GM23338 (cell line): ENCODE measurements at regions not wholly inside any gene's neighbourhood (a gene's known extent, or its start where the extent isn't known, plus 50 kb on each side); places are given as distances from the start of the nearest gene placed in this dataset.

Source experiments
- ATAC-seq: fragments of 200-7000 bp; cut with Tn5 transposase; 3 replicates; pipeline ENCODE4 v1.9.1; 2020
- DNase-seq: peaks from one replicate; pipeline ENCODE4 v3.0.0-alpha.2; 2015; ENCODE audit warnings: low spot score
- H2AFZ ChIP-seq: fragments of 200-600 bp; sonication (generic); 2 replicates; pipeline ENCODE4 v1.8.0; 2016; ENCODE audit warnings: antibody characterized with exemption, mild to moderate bottlenecking, moderate library complexity
- H3F3A ChIP-seq: fragments of 200-600 bp; sonication (generic); replicated peaks from 2 replicates; pipeline ENCODE4 v1.8.0; 2017; ENCODE audit warnings: antibody characterized with exemption, mixed run types, low read depth
- H3K27ac ChIP-seq: fragments of 200-600 bp; sonication (generic); 2 replicates; pipeline ENCODE4 v1.6.1; 2016; ENCODE audit warnings: low read depth
- H3K27me3 ChIP-seq: fragments of 200-600 bp; sonication (generic); 2 replicates; pipeline ENCODE4 v1.8.0; 2016; ENCODE audit warnings: mild to moderate bottlenecking, mixed run types, moderate library complexity; ENCODE audit not compliant: insufficient read depth
- H3K36me3 ChIP-seq: fragments of 200-600 bp; sonication (generic); 2 replicates; pipeline ENCODE4 v1.8.0; 2016; ENCODE audit warnings: mild to moderate bottlenecking; ENCODE audit not compliant: insufficient read depth
- H3K4me1 ChIP-seq: fragments of 200-600 bp; sonication (generic); 2 replicates; pipeline ENCODE4 v1.8.0; 2016; ENCODE audit warnings: mild to moderate bottlenecking, moderate library complexity; ENCODE audit not compliant: insufficient read depth
- H3K4me2 ChIP-seq: fragments of 200-600 bp; sonication (generic); 2 replicates; pipeline ENCODE4 v1.7.1; 2017; ENCODE audit warnings: mixed run types
- H3K4me3 ChIP-seq: fragments of 200-600 bp; sonication (generic); 2 replicates; pipeline ENCODE4 v1.6.1; 2016; ENCODE audit warnings: mixed run types
- H3K79me2 ChIP-seq: fragments of 200-600 bp; sonication (generic); replicated peaks from 2 replicates; pipeline ENCODE4 v1.8.0; 2017; ENCODE audit warnings: mild to moderate bottlenecking; ENCODE audit not compliant: insufficient read depth
- H3K9me2 ChIP-seq: fragments of 200-600 bp; sonication (generic); 2 replicates; pipeline ENCODE4 v1.8.0; 2017; ENCODE audit not compliant: insufficient read depth
- H4K20me1 ChIP-seq: fragments of 200-600 bp; sonication (generic); replicated peaks from 2 replicates; pipeline ENCODE4 v1.8.0; 2017; ENCODE audit warnings: mild to moderate bottlenecking; ENCODE audit not compliant: insufficient read depth
- H3K27ac Mint-ChIP-seq: 2 replicates; pipeline ENCODE4 v1.8.0; 2020; ENCODE audit warnings: inconsistent platforms, mild to moderate bottlenecking, moderate library complexity, mixed read lengths
- H3K27me3 Mint-ChIP-seq: 3 replicates; pipeline ENCODE4 v1.8.0; 2022; ENCODE audit warnings: low read depth, mild to moderate bottlenecking, moderate library complexity, mixed read lengths, inconsistent platforms; ENCODE audit not compliant: insufficient read depth, poor library complexity
- H3K36me3 Mint-ChIP-seq: 3 replicates; pipeline ENCODE4 v1.8.0; 2021; ENCODE audit warnings: low read depth, mild to moderate bottlenecking, inconsistent platforms, moderate library complexity, mixed read lengths
- H3K4me1 Mint-ChIP-seq: 3 replicates; pipeline ENCODE4 v1.8.0; 2020; ENCODE audit warnings: mild to moderate bottlenecking, inconsistent platforms, mixed read lengths
- H3K4me3 Mint-ChIP-seq: 3 replicates; pipeline ENCODE4 v1.8.0; 2021; ENCODE audit warnings: moderate library complexity, mild to moderate bottlenecking, inconsistent platforms, mixed read lengths
- H3K9me3 Mint-ChIP-seq: 3 replicates; pipeline ENCODE4 v1.8.0; 2020; ENCODE audit warnings: moderate library complexity, mild to moderate bottlenecking, inconsistent platforms, mixed read lengths
- CREB1 ChIP-seq: fragments of 250-450 bp; sonication (Bioruptor Pico); IDR thresholded peaks from 2 replicates; pipeline ENCODE4 v1.5.0; 2020; ENCODE audit warnings: low read depth, mild to moderate bottlenecking, moderate library complexity
- CTCF ChIP-seq, 2 experiments: fragments of 200-600 bp in 1 of 2; sonication (generic) in 1 of 2; conservative IDR thresholded peaks; 2 replicates each; pipeline versions ENCODE4 v1.5.1 to v1.6.1; 2016 to 2017; ENCODE audit warnings: antibody characterized with exemption in 2 of 2, low read depth in 2 of 2, mild to moderate bottlenecking in 2 of 2, moderate library complexity in 1 of 2
- EZH2 ChIP-seq: fragments of 200-600 bp; sonication (generic); IDR thresholded peaks from one replicate; pipeline ENCODE4 v1.8.0; 2017; ENCODE audit warnings: antibody characterized with exemption, mild to moderate bottlenecking, low read depth; ENCODE audit not compliant: unreplicated experiment
- EZH2phosphoT487 ChIP-seq: fragments of 200-600 bp; sonication (generic); IDR thresholded peaks from one replicate; pipeline ENCODE4 v1.8.1; 2018; ENCODE audit warnings: antibody characterized with exemption; ENCODE audit not compliant: unreplicated experiment
- JUNB ChIP-seq: IDR thresholded peaks from one replicate; pipeline ENCODE4 v1.6.1; 2016; ENCODE audit warnings: antibody characterized with exemption; ENCODE audit not compliant: unreplicated experiment
- POLR2AphosphoS5 ChIP-seq: IDR thresholded peaks from 2 replicates; pipeline ENCODE4 v1.6.1; 2016; ENCODE audit warnings: antibody characterized with exemption, low read depth
- REST ChIP-seq: IDR thresholded peaks from one replicate; pipeline ENCODE4 v1.6.1; 2018; ENCODE audit warnings: antibody characterized with exemption; ENCODE audit not compliant: unreplicated experiment
- STAT1 ChIP-seq: IDR thresholded peaks from one replicate; pipeline ENCODE4 v1.6.1; 2016; ENCODE audit warnings: antibody characterized with exemption; ENCODE audit not compliant: unreplicated experiment
- ZNF331 ChIP-seq: fragments of 250-450 bp; sonication (Bioruptor Pico); IDR thresholded peaks from 2 replicates; pipeline ENCODE4 v1.5.0; 2020; ENCODE audit warnings: low read depth, mild to moderate bottlenecking, moderate library complexity
- ZNF462 ChIP-seq: fragments of 250-450 bp; sonication (Bioruptor Pico); IDR thresholded peaks from 2 replicates; pipeline ENCODE4 v1.5.0; 2020; ENCODE audit warnings: mild to moderate bottlenecking, moderate library complexity

- Mint-ChIP-seq H3K36me3 (no peaks in the 10 kb centered on the region), H3K9me3 (no peaks in the 10 kb centered on the region), H3K27ac (no peak overlapping the region), H3K4me1 (peaks cover 49% of the 10 kb centered on the region), H3K27me3 (peaks cover 7% of the 10 kb centered on the region), H3K4me3 (no peak overlapping the region; the same call in 2 of the 3 replicates)
- no peaks in the 10 kb centered on the region for H3K27me3 ChIP-seq
- TF ChIP-seq CREB1 (no peak), REST (no peak), EZH2 (no peak), POLR2AphosphoS5 (no peak)
- DNase-seq: no peak
- H3K4me3 ChIP-seq: no peak overlapping the region
- H3K4me1 ChIP-seq: peaks cover 43% of the 10 kb centered on the region
- no peaks in the 10 kb centered on the region; the same call in 1 of the 2 replicates for H3F3A ChIP-seq
- no peak for ATAC-seq
- H4K20me1 ChIP-seq: no peaks in the 10 kb centered on the region
- no peaks in the 10 kb centered on the region for H3K79me2 ChIP-seq
- no peak overlapping the region for H2AFZ ChIP-seq
- no peaks in the 10 kb centered on the region for H3K36me3 ChIP-seq
- H3K9me2 ChIP-seq: peaks cover 2% of the 10 kb centered on the region; the same call in 1 of the 2 replicates
- H3K4me2 ChIP-seq: no peak overlapping the region
- H3K27ac ChIP-seq: no peak overlapping the region
Observed at GRCh38 chr5:154111214-154111613, 72.4 kb downstream of the MFAP3 start.

GRCh38 chr5:154112255-154112654 is 73.5 kb downstream of the MFAP3 start:
- Histone ChIP-seq H3K36me3 (no peaks in the 10 kb centered on the region), H3F3A (no peaks in the 10 kb centered on the region), H3K27me3 (no peaks in the 10 kb centered on the region), H3K9me2 (no peaks in the 10 kb centered on the region), H2AFZ (no peak overlapping the region; the same call in 1 of the 2 replicates), H4K20me1 (no peaks in the 10 kb centered on the region), H3K4me1 (peaks cover 38% of the 10 kb centered on the region), H3K79me2 (no peaks in the 10 kb centered on the region), H3K4me3 (no peak overlapping the region), H3K4me2 (no peak overlapping the region), H3K27ac (no peak overlapping the region)
- no peak overlapping the region for H3K27ac Mint-ChIP-seq
- H3K4me1 Mint-ChIP-seq: peaks cover 47% of the 10 kb centered on the region
- no peak for ATAC-seq
- H3K4me3 Mint-ChIP-seq: no peak overlapping the region
- DNase-seq: no peak
- H3K36me3 Mint-ChIP-seq: no peaks in the 10 kb centered on the region
- H3K27me3 Mint-ChIP-seq: peaks cover 8% of the 10 kb centered on the region
- H3K9me3 Mint-ChIP-seq: no peaks in the 10 kb centered on the region
- no peak for TF ChIP-seq JUNB
- no peak for TF ChIP-seq STAT1
- TF ChIP-seq ZNF331 (CRISPR knock-in tag): no peak
- TF ChIP-seq POLR2AphosphoS5: no peak
- no peak for TF ChIP-seq EZH2phosphoT487
- no peak for TF ChIP-seq CTCF (conservative IDR thresholded peaks at IDR 0.05; ENCODE audit: low read depth in 2 of 2)
- TF ChIP-seq ZNF462 (CRISPR knock-in tag): no peak
